ENCODE measurements at regions not wholly inside any gene's neighbourhood (a gene's known extent, or its start where the extent isn't known, plus 50 kb on each side); places are given as distances from the start of the nearest gene placed in this dataset.
"Not testable (repeated sequence)": the region's sequence is repeated elsewhere in the genome, so short reads cannot be mapped to it uniquely, and the experiment has no call there.

- DNase-seq: no peak
- Mint-ChIP-seq H3K4me1 (ENCODE audit: low read depth) (peaks cover 14% of the 10 kb centered on the region), H3K9me3 (peaks cover 2% of the 10 kb centered on the region), H3K27ac (no peak overlapping the region), H3K27me3 (peaks cover 1% of the 10 kb centered on the region), H3K4me3 (no peak overlapping the region), H3K36me3 (no peaks in the 10 kb centered on the region)
- ChIA-PET CTCF (interaction anchor here (0.9 to 7.8 kb wide), 4 partner anchors 48 to 392 kb away, joined by 3 to 121 read pairs (median 18); partner anchors contain the start of gene TMEM200A), POLR2A (no interaction called here)
- intact Hi-C loops (cut with micrococcal nuclease): loop anchor here (5.0 kb wide), 2 partner anchors 182 to 652 kb away; no protein-coding TSS in a partner anchor
These were observed 127.5 kb upstream of the SMLR1 start for GRCh38 chr6:130699742-130700141.

GRCh38 chr6:130700397-130700796, 126.8 kb upstream of the SMLR1 start:
- intact Hi-C loops (cut with micrococcal nuclease): no loop called here
- ChIA-PET POLR2A (no interaction called here), CTCF (interaction anchor here (3.8 to 7.8 kb wide), 2 partner anchors 336 to 377 kb away, joined by 27 to 121 read pairs; partner anchors contain the start of gene TMEM200A)
- no peak for DNase-seq
- H3K9me3 Mint-ChIP-seq: no peaks in the 10 kb centered on the region
- H3K36me3 Mint-ChIP-seq: no peaks in the 10 kb centered on the region
- no peak overlapping the region for H3K4me3 Mint-ChIP-seq
- H3K27me3 Mint-ChIP-seq: peaks cover 1% of the 10 kb centered on the region
- peaks cover 14% of the 10 kb centered on the region for H3K4me1 Mint-ChIP-seq (ENCODE audit: low read depth)
- H3K27ac Mint-ChIP-seq: no peak overlapping the region

GRCh38 chr6:130708338-130708737, 118.9 kb upstream of the SMLR1 start:
- no peaks in the 10 kb centered on the region for H3K36me3 Mint-ChIP-seq
- H3K9me3 Mint-ChIP-seq: peaks cover 7% of the 10 kb centered on the region
- no peak overlapping the region for H3K4me3 Mint-ChIP-seq
- H3K27ac Mint-ChIP-seq: no peak overlapping the region
- CTCF ChIA-PET: interaction anchor here (1.6 to 3.8 kb wide), 2 partner anchors 10 to 386 kb away, joined by 5 to 12 read pairs; no protein-coding TSS in a partner anchor
- peak; percentile 14 for DNase-seq
- intact Hi-C loops (cut with micrococcal nuclease): no loop called here
- POLR2A ChIA-PET: no interaction called here
- H3K4me1 Mint-ChIP-seq (ENCODE audit: low read depth): peaks cover 10% of the 10 kb centered on the region
- peaks cover 1% of the 10 kb centered on the region for H3K27me3 Mint-ChIP-seq

- H3K27ac Mint-ChIP-seq; POLR2A ChIA-PET; H3K9me3 Mint-ChIP-seq; DNase-seq; H3K36me3 Mint-ChIP-seq; H3K27me3 Mint-ChIP-seq; H3K4me3 Mint-ChIP-seq; intact Hi-C loops (cut with micrococcal nuclease): not testable (repeated sequence)
- peaks cover 10% of the 10 kb centered on the region for H3K4me1 Mint-ChIP-seq (ENCODE audit: low read depth)
- CTCF ChIA-PET: interaction anchor here (0.9 kb wide), 1 partner anchor 14 kb away, joined by 3 read pairs; no protein-coding TSS in a partner anchor
These were observed 115.6 kb upstream of the SMLR1 start for GRCh38 chr6:130711641-130712040.

- Mint-ChIP-seq H3K36me3 (no peaks in the 10 kb centered on the region), H3K4me1 (ENCODE audit: low read depth) (peaks cover 18% of the 10 kb centered on the region), H3K9me3 (no peaks in the 10 kb centered on the region), H3K4me3 (no peak overlapping the region), H3K27ac (no peak overlapping the region), H3K27me3 (no peaks in the 10 kb centered on the region)
- intact Hi-C loops (cut with micrococcal nuclease): no loop called here
- ChIA-PET POLR2A (no interaction called here), CTCF (no interaction called here)
- no peak for DNase-seq
These were observed 114.1 kb upstream of the SMLR1 start for GRCh38 chr6:130713144-130713543.

- no peak for DNase-seq
- CTCF ChIA-PET: interaction anchor here (3.5 kb wide), 1 partner anchor 17 kb away, joined by 20 read pairs; no protein-coding TSS in a partner anchor
- intact Hi-C loops (cut with micrococcal nuclease): no loop called here
- H3K9me3 Mint-ChIP-seq: peaks cover 3% of the 10 kb centered on the region
- peaks cover 14% of the 10 kb centered on the region for H3K4me1 Mint-ChIP-seq (ENCODE audit: low read depth)
- no peaks in the 10 kb centered on the region for H3K27me3 Mint-ChIP-seq
- no peak overlapping the region for H3K4me3 Mint-ChIP-seq
- POLR2A ChIA-PET: no interaction called here
- H3K36me3 Mint-ChIP-seq: no peaks in the 10 kb centered on the region
- H3K27ac Mint-ChIP-seq: no peak overlapping the region
These were observed 112.1 kb upstream of the SMLR1 start for GRCh38 chr6:130715058-130715457.

GRCh38 chr6:130716466-130716865, 110.7 kb upstream of the SMLR1 start:
- Mint-ChIP-seq H3K4me3 (no peak overlapping the region), H3K4me1 (ENCODE audit: low read depth) (peaks cover 14% of the 10 kb centered on the region), H3K9me3 (peaks cover 3% of the 10 kb centered on the region), H3K27me3 (no peaks in the 10 kb centered on the region), H3K36me3 (no peaks in the 10 kb centered on the region), H3K27ac (no peak overlapping the region)
- CTCF ChIA-PET: interaction anchor here (0.7 to 3.5 kb wide), 2 partner anchors 18 to 169 kb away, joined by 3 to 20 read pairs; no protein-coding TSS in a partner anchor
- POLR2A ChIA-PET: no interaction called here
- intact Hi-C loops (cut with micrococcal nuclease): no loop called here
- DNase-seq: no peak

GRCh38 chr6:130717657-130718056, 109.5 kb upstream of the SMLR1 start:
- no peak overlapping the region for H3K4me3 Mint-ChIP-seq
- CTCF ChIA-PET: interaction anchor here (3.5 kb wide), 1 partner anchor 19 kb away, joined by 20 read pairs; no protein-coding TSS in a partner anchor
- peaks cover 3% of the 10 kb centered on the region for H3K9me3 Mint-ChIP-seq

GRCh38 chr6:130720076-130720715, 107.0 kb upstream of the SMLR1 start:
- intact Hi-C loops (cut with micrococcal nuclease): no loop called here
- H3K9me3 Mint-ChIP-seq: peaks cover 3% of the 10 kb centered on the region
- H3K27me3 Mint-ChIP-seq: no peaks in the 10 kb centered on the region
- H3K4me1 Mint-ChIP-seq (ENCODE audit: low read depth): peaks cover 24% of the 10 kb centered on the region
- H3K27ac Mint-ChIP-seq: no peak overlapping the region
- CTCF ChIA-PET: no interaction called here
- peak; percentile 23 for DNase-seq
- POLR2A ChIA-PET: no interaction called here
- no peaks in the 10 kb centered on the region for H3K36me3 Mint-ChIP-seq
- H3K4me3 Mint-ChIP-seq: no peak overlapping the region

More at GRCh38 chr6:130717657-130718056, 109.5 kb upstream of the SMLR1 start:
- no peaks in the 10 kb centered on the region for H3K36me3 Mint-ChIP-seq
- no peak for DNase-seq
- POLR2A ChIA-PET: no interaction called here
- peaks cover 14% of the 10 kb centered on the region for H3K4me1 Mint-ChIP-seq (ENCODE audit: low read depth)
- no peak overlapping the region for H3K27ac Mint-ChIP-seq
- no peaks in the 10 kb centered on the region for H3K27me3 Mint-ChIP-seq
- intact Hi-C loops (cut with micrococcal nuclease): no loop called here

- Mint-ChIP-seq H3K4me3 (no peak overlapping the region), H3K27ac (no peak overlapping the region), H3K27me3 (no peaks in the 10 kb centered on the region), H3K4me1 (ENCODE audit: low read depth) (peaks cover 10% of the 10 kb centered on the region), H3K36me3 (no peaks in the 10 kb centered on the region), H3K9me3 (no peaks in the 10 kb centered on the region)
- no peak for DNase-seq
- intact Hi-C loops (cut with micrococcal nuclease): no loop called here
- CTCF ChIA-PET: interaction anchor here (1.0 to 1.8 kb wide), 2 partner anchors 26 to 402 kb away, joined by 3 to 7 read pairs; no protein-coding TSS in a partner anchor
- POLR2A ChIA-PET: no interaction called here
These were observed 103.1 kb upstream of the SMLR1 start for GRCh38 chr6:130724089-130724488.

- no peaks in the 10 kb centered on the region for H3K36me3 Mint-ChIP-seq
- peaks cover 10% of the 10 kb centered on the region for H3K4me1 Mint-ChIP-seq (ENCODE audit: low read depth)
- no peaks in the 10 kb centered on the region for H3K9me3 Mint-ChIP-seq
- ChIA-PET CTCF (no interaction called here), POLR2A (no interaction called here)
- H3K4me3 Mint-ChIP-seq: no peak overlapping the region
- H3K27ac Mint-ChIP-seq: no peak overlapping the region
- no peaks in the 10 kb centered on the region for H3K27me3 Mint-ChIP-seq
- no peak for DNase-seq
- intact Hi-C loops (cut with micrococcal nuclease): no loop called here
These were observed 101.7 kb upstream of the SMLR1 start for GRCh38 chr6:130725551-130725950.

GRCh38 chr6:130728064-130728463, 99.1 kb upstream of the SMLR1 start:
- H3K27me3 Mint-ChIP-seq; H3K27ac Mint-ChIP-seq; H3K36me3 Mint-ChIP-seq; intact Hi-C loops (cut with micrococcal nuclease); H3K4me1 Mint-ChIP-seq (ENCODE audit: low read depth); DNase-seq; H3K4me3 Mint-ChIP-seq; H3K9me3 Mint-ChIP-seq; CTCF ChIA-PET; POLR2A ChIA-PET: not testable (repeated sequence)

- H3K36me3 Mint-ChIP-seq: no peaks in the 10 kb centered on the region
- ChIA-PET CTCF (no interaction called here), POLR2A (no interaction called here)
- H3K27me3 Mint-ChIP-seq: no peaks in the 10 kb centered on the region
- no peaks in the 10 kb centered on the region for H3K4me1 Mint-ChIP-seq (ENCODE audit: low read depth)
- DNase-seq: no peak
- intact Hi-C loops (cut with micrococcal nuclease): no loop called here
- no peak overlapping the region for H3K27ac Mint-ChIP-seq
- H3K4me3 Mint-ChIP-seq: no peak overlapping the region
- H3K9me3 Mint-ChIP-seq: no peaks in the 10 kb centered on the region
These were observed 96.6 kb upstream of the SMLR1 start for GRCh38 chr6:130730600-130730999.
